ENCODE measurements at regions not wholly inside any gene's neighbourhood (a gene's known extent, or its start where the extent isn't known, plus 50 kb on each side); places are given as distances from the start of the nearest gene placed in this dataset.
"Not testable (repeated sequence)": the region's sequence is repeated elsewhere in the genome, so short reads cannot be mapped to it uniquely, and the experiment has no call there.

DNA sequence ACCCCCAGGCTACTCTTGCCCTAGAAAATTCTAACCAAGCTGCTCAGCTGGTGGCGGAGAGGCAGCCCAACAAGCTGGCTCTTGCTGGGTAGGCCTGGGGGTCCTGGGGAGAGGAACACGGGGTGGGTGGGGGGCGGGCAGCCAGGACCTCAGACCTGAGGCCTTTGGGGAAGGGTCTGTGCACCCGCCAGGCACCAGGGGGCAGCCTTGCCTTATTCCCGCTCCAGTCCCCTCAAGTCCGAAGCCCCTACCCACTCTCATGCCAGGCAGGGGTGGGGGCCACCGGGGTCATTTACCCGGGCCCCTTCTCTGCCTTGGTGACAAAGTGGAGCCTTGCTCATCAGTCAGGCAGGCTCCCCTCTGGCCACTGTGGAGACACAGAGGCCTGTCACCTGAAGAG, 515.1 kb downstream of the TP53TG3F start:
- TF ChIP-seq, protein P1, sequence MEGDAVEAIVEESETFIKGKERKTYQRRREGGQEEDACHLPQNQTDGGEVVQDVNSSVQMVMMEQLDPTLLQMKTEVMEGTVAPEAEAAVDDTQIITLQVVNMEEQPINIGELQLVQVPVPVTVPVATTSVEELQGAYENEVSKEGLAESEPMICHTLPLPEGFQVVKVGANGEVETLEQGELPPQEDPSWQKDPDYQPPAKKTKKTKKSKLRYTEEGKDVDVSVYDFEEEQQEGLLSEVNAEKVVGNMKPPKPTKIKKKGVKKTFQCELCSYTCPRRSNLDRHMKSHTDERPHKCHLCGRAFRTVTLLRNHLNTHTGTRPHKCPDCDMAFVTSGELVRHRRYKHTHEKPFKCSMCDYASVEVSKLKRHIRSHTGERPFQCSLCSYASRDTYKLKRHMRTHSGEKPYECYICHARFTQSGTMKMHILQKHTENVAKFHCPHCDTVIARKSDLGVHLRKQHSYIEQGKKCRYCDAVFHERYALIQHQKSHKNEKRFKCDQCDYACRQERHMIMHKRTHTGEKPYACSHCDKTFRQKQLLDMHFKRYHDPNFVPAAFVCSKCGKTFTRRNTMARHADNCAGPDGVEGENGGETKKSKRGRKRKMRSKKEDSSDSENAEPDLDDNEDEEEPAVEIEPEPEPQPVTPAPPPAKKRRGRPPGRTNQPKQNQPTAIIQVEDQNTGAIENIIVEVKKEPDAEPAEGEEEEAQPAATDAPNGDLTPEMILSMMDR (conservative IDR thresholded peaks at IDR 0.05; ENCODE audit: low read depth, low read length): not testable (repeated sequence)
- TF ChIP-seq EZH2 (IDR thresholded peaks at IDR 0.05; ENCODE audit: borderline replicate concordance, low read depth, low read length, poor library complexity, severe bottlenecking): not testable (repeated sequence)

Data from A673 (cell line).